Islet precursor cell (in vitro differentiated cells): ENCODE measurements at regions not wholly inside any gene's neighbourhood (a gene's known extent, or its start where the extent isn't known, plus 50 kb on each side); places are given as distances from the start of the nearest gene placed in this dataset.
"Not testable (repeated sequence)": the region's sequence is repeated elsewhere in the genome, so short reads cannot be mapped to it uniquely, and the experiment has no call there.

ENCODE experiments used
- DNase-seq: peaks from one replicate; pipeline ENCODE4 v3.0.0-alpha.2; 2018

- DNase-seq: no peak
Measured at GRCh38 chr2:40584432-40584831, 132.5 kb upstream of the SLC8A1 start.

GRCh38 chr2:40591774-40592173 is 139.9 kb upstream of the SLC8A1 start:
- DNase-seq: no peak

DNA sequence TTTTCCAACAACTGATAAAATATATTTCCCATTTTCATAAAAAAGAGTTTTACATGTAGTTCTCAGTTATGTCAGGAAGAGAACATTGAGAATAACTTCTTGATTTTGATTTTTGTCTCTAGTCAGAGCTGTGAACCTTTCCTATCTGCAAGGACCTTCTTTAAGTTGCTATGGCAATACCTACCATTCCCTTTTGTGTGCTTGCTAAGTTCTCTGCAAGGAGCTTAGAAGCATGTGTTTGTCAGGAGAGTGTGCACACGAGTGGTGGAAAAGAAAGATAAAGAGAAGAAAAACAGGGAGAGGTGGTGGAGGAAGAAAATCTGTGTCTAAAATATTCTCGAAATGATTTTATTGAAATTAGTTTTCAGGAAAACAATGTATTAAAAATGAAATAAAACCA is 140.3 kb upstream of the SLC8A1 start:
- no peak for DNase-seq

DNA sequence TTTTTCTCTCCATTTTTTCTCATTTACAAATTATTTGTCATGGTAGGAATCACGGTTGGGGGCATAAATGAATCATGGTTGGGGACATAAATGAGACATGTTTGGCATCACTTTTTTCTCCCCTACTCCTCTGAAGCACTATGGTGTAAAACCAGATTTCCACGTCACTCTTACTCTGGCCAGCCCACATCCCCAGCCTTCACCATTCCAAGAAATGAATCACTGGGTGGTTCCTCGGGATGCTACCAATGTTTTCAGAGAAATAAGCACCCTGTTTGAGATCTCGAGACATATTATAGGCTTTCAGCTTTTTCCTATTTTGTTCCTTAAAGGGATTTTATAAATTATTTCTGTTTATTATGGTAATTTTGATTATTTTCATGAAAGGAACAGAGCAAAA is 155.0 kb upstream of the SLC8A1 start:
- no peak for DNase-seq

- DNase-seq: no peak
Measured at GRCh38 chr2:40611196-40611595, 159.3 kb upstream of the SLC8A1 start.

GRCh38 chr2:40625849-40626248 is 174.0 kb upstream of the SLC8A1 start:
- no peak for DNase-seq

DNA sequence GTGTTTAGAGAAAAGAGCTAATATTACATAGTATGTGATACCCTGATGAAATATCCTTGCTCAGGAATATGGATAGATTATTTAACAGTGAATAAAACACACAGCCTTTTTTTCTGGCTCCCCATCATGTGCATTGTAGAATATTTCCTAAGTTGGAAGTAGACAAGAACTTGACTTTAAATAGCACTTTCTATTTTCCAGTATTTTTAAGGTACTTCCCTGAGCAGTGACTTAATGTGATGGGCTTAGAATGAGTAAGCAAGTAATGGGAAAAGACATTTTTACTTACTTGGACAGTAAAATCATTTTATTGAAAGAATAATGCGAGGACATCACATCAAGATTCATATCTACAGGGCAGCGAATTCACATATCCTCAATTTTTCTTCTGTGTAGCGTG is 176.7 kb upstream of the SLC8A1 start:
- no peak for DNase-seq

- no peak for DNase-seq
Measured at GRCh38 chr2:40629768-40630434, 178.0 kb upstream of the SLC8A1 start.

GRCh38 chr2:40639320-40639719 is 187.4 kb upstream of the SLC8A1 start:
- DNase-seq: no peak

DNA sequence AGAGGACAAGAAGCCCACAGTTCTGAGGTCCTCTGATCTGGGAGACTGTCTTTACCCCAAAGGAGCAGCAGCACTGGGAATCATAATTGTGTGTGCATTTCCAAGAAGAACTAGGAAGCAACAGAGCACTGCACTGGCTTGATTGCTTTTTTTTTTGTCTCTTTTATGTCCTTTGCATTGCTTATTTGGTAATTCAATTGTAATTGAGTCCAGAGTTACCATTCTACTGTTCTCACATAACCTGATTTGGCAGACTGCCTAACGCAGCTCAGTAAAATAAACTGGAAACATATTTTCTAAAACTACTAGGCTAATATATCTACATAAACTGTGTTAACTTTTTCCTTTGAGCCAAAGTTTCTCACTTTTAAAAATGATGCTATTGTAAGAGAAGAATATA is 190.3 kb upstream of the SLC8A1 start:
- DNase-seq: no peak

- DNase-seq: no peak
Measured at GRCh38 chr2:40642726-40643125, 190.8 kb upstream of the SLC8A1 start.

- DNase-seq: no peak
Measured at GRCh38 chr2:40646642-40647041, 194.8 kb upstream of the SLC8A1 start.

DNA sequence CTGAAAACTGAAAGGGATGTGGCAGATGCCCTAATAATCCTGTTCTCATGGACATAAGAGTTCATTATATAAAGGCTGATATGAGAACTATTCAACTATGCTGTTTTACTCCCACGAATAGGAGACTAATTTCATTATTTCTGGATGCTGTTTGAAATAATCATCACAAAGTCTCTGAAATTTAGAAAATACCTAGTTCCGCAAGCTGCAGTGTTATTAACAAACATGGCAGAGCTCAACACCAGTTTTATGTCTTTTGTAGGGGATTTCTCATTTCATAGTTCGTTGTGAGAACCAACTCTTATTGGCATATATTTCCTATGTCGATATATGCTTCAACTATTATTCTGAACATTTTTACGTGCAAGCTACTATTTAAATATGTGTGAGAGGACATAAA is 200.3 kb upstream of the SLC8A1 start:
- DNase-seq: no peak

DNA sequence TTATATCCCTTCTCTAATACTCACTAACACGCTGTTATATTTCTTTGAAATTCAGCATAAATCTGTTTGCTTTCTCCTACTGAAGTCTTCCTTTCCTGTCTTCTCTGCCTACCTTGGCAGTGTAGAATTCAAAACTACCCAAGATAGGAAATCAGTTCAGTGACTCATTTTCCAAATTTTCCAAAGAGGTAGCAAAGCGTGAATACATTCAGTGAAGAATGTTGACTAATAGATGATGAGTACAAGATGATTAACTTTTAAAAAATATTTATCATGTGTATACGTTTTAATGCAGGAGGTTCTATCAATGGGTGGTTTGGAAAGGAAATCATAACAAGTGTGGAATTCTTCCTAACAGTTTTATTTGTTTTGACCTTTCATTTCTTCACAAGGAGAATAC is 201.9 kb upstream of the SLC8A1 start:
- DNase-seq: no peak

DNA sequence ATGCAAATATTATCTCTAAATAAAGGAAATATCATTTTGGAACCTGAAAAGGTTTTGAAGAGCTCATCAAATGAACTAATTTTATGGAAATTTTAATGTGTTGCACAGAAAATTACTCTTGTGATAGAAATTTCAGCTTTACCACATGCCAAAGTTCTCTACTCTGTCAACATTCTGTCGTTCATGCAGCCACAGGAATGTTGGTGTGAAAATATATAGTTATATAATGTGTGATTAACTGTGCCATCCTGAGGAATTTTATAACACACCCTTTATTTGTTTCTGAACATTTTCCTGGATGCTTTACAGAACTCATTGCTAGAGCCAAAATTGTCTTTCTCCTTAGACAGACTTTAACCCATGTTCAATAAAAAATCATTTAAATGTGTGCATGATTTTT is 202.5 kb upstream of the SLC8A1 start:
- DNase-seq: no peak

- DNase-seq: peak; percentile 67
Measured at GRCh38 chr2:40658941-40659340, 207.1 kb upstream of the SLC8A1 start.

DNA sequence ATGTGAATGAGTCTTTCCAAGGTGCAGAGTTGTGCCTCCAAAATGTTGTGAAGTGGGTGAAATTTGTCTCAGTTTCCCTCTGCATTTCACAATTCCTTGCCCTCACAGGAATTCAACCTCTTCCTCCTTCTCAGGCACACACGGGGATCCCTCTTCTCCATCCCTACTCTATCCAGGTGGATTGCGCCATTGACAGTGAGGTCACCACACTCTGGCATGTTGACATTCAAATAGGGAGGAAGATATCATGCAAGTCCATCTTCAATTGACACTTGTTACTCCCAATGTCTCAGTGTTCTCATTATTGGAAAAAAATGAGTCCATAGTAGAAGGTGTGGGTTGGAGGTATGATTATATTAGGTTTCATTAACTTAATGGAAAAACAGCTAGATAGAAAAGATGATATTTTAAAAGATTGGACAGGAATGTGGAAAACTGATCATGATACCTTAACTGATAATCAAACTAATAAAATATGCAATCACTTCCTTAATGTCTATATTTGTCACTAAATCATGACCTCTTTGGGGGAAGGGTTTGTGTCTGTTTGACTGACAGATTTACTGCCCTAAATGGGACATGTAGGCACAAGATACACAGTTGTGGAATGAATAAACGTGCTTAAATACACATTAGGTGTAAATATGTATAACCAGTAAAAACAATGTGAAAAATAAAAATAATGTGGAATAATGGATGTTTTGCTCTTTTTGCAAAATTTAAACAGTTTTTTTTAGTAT is 213.8 kb upstream of the SLC8A1 start:
- DNase-seq: no peak

GRCh38 chr2:40666398-40666797 is 214.5 kb upstream of the SLC8A1 start:
- DNase-seq: no peak

GRCh38 chr2:40668425-40668824 is 216.5 kb upstream of the SLC8A1 start:
- DNase-seq: no peak

DNA sequence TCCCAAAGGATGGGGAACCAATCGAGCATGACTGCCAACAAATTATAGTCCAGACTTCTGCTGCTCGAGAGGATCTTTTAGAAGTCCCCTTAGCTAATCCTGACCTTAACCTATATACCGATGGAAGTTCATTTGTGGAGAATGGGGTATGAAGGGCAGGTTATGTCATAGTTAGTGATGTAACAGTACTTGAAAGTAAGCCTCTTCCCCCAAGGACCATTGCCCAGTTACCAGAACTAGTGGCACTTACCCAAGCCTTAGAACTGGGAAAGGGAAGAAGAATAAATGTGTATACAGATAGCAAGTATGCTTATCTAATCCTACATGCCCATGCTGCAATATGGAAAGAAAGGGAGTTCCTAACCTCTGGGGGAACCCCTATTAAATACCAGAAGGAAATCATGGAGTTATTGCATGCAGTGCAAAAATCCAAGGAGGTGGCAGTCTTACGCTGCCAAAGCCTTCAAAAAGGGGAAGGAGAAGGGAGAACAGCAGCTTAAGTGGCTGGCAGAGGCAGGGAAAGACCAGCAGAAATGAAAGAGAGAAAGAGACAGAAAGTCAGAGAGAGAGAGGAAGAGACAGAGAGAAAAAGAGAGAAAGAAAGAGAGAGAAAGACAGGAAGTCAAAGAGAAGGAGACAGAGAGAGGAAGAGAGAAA is 224.4 kb upstream of the SLC8A1 start:
- not testable (repeated sequence) for DNase-seq

- no peak for DNase-seq
Measured at GRCh38 chr2:40680547-40680946, 228.7 kb upstream of the SLC8A1 start.

DNA sequence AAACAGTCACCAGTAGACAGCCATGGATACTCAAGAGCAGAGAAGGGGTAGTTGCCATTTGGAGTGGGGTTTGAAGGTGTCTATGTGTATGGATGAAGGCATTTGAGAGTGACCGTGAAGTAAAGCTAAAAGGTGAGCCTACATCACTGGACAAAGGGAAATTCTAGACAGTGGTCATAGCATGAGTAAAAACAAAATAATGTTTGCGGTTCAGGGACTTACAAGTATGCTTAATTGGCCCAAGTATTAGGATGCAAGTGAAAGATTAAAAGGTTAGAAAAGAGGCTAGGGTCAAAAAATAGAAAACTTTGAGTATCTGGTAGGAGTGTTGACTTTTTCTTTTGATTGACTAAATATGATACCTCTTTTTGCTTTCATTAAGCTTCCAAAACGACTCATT is 238.1 kb upstream of the SLC8A1 start:
- no peak for DNase-seq

- no peak for DNase-seq
Measured at GRCh38 chr2:40690525-40690924, 238.6 kb upstream of the SLC8A1 start.

DNA sequence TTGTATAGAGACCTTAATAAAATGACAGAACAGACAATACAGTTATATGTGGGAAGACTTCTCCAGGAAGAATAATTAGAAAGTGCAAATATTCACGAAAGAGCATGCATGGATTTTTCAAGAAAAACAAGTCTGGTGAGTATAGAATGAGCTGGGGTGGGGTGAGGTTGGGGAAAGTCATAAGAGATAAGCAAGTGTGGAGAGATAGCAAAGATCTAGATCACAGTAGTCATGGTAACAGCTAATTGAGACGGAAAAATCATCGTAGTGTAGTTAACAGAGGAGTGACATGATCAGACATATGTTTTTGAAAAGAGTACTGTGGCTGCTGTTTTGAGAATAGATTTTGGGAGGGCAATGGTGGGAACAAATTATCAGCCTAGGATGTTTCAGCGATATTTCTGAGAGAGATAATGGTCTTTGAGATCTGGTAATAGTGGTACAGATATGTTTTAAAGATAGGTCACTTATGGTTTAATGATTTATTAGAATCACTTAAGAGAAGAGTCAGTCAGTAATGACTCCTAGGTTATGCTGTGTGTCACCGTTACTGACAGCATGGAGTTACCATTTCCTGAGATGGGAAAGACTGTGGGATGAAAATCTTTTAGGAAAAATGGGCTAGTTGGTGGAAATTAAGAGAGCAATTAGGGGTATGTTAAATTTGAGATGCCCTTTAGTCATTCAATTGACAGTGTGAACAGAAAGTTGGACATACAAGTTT is 248.5 kb upstream of the SLC8A1 start:
- DNase-seq: no peak
